ENCODE measurements at regions not wholly inside any gene's neighbourhood (a gene's known extent, or its start where the extent isn't known, plus 50 kb on each side); places are given as distances from the start of the nearest gene placed in this dataset.

DNA sequence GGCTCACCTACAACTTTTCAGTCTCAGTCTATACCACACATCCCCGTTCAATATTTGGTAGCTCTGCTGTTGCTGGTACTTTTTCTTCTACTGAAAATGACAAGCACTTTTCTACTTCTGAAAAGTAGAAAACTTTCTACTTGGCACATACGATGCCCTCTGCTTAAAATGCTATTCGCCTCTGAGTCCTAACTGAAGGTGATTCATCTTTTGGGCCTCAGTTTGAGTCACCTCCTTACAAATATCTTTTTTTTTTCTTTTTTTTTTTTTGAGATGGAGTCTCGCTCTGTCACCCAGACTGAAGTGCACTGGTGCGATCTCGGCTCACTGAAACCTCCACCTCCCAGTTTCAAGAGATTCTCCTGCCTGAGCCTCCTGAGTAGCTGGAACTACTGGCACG lies 136.0 kb upstream of the CYYR1 start:
- TF ChIP-seq, protein P1, sequence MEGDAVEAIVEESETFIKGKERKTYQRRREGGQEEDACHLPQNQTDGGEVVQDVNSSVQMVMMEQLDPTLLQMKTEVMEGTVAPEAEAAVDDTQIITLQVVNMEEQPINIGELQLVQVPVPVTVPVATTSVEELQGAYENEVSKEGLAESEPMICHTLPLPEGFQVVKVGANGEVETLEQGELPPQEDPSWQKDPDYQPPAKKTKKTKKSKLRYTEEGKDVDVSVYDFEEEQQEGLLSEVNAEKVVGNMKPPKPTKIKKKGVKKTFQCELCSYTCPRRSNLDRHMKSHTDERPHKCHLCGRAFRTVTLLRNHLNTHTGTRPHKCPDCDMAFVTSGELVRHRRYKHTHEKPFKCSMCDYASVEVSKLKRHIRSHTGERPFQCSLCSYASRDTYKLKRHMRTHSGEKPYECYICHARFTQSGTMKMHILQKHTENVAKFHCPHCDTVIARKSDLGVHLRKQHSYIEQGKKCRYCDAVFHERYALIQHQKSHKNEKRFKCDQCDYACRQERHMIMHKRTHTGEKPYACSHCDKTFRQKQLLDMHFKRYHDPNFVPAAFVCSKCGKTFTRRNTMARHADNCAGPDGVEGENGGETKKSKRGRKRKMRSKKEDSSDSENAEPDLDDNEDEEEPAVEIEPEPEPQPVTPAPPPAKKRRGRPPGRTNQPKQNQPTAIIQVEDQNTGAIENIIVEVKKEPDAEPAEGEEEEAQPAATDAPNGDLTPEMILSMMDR (IDR thresholded peaks at IDR 0.05): no peak
- TF ChIP-seq POLR2AphosphoS5 (IDR thresholded peaks at IDR 0.05) (no peak), EP300 (IDR thresholded peaks at IDR 0.05; ENCODE audit: low read depth) (no peak), POLR2A (IDR thresholded peaks at IDR 0.05) (no peak)

All from transverse colon (tissue), 4 donors.